ENCODE measurements at regions not wholly inside any gene's neighbourhood (a gene's known extent, or its start where the extent isn't known, plus 50 kb on each side); places are given as distances from the start of the nearest gene placed in this dataset.

DNA sequence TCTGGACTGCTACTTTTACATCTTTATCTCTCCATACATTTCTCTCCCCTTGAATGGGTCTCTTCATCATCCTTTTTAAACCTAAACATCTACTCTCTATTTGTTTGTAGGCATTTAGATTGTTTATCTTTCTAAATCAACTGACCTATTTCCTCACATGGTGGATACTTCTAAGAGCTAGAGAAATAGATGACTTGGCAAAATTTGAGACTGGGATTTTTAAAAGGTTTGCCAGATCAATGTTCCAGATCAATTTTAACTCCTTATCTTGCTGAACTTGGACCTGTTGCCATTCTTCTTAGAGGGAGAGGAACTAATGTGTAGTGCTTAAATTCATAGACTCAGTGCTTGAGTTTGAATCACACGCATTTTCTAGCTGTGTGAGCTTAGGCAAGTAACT, 144.2 kb upstream of the STEAP4 start (continued):
- TF ChIP-seq, protein P1, sequence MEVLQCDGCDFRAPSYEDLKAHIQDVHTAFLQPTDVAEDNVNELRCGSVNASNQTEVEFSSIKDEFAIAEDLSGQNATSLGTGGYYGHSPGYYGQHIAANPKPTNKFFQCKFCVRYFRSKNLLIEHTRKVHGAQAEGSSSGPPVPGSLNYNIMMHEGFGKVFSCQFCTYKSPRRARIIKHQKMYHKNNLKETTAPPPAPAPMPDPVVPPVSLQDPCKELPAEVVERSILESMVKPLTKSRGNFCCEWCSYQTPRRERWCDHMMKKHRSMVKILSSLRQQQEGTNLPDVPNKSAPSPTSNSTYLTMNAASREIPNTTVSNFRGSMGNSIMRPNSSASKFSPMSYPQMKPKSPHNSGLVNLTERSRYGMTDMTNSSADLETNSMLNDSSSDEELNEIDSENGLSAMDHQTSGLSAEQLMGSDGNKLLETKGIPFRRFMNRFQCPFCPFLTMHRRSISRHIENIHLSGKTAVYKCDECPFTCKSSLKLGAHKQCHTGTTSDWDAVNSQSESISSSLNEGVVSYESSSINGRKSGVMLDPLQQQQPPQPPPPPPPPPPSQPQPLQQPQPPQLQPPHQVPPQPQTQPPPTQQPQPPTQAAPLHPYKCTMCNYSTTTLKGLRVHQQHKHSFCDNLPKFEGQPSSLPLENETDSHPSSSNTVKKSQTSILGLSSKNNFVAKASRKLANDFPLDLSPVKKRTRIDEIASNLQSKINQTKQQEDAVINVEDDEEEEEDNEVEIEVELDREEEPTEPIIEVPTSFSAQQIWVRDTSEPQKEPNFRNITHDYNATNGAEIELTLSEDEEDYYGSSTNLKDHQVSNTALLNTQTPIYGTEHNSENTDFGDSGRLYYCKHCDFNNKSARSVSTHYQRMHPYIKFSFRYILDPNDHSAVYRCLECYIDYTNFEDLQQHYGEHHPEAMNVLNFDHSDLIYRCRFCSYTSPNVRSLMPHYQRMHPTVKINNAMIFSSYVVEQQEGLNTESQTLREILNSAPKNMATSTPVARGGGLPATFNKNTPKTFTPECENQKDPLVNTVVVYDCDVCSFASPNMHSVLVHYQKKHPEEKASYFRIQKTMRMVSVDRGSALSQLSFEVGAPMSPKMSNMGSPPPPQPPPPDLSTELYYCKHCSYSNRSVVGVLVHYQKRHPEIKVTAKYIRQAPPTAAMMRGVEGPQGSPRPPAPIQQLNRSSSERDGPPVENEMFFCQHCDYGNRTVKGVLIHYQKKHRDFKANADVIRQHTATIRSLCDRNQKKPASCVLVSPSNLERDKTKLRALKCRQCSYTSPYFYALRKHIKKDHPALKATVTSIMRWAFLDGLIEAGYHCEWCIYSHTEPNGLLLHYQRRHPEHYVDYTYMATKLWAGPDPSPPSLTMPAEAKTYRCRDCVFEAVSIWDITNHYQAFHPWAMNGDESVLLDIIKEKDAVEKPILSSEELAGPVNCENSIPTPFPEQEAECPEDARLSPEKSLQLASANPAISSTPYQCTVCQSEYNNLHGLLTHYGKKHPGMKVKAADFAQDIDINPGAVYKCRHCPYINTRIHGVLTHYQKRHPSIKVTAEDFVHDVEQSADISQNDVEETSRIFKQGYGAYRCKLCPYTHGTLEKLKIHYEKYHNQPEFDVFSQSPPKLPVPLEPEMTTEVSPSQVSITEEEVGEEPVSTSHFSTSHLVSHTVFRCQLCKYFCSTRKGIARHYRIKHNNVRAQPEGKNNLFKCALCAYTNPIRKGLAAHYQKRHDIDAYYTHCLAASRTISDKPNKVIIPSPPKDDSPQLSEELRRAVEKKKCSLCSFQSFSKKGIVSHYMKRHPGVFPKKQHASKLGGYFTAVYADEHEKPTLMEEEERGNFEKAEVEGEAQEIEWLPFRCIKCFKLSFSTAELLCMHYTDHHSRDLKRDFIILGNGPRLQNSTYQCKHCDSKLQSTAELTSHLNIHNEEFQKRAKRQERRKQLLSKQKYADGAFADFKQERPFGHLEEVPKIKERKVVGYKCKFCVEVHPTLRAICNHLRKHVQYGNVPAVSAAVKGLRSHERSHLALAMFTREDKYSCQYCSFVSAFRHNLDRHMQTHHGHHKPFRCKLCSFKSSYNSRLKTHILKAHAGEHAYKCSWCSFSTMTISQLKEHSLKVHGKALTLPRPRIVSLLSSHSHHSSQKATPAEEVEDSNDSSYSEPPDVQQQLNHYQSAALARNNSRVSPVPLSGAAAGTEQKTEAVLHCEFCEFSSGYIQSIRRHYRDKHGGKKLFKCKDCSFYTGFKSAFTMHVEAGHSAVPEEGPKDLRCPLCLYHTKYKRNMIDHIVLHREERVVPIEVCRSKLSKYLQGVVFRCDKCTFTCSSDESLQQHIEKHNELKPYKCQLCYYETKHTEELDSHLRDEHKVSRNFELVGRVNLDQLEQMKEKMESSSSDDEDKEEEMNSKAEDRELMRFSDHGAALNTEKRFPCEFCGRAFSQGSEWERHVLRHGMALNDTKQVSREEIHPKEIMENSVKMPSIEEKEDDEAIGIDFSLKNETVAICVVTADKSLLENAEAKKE (CRISPR knock-in tag; IDR thresholded peaks at IDR 0.05) = no peak
- no peak for TF ChIP-seq ZNF331 (CRISPR knock-in tag; IDR thresholded peaks at IDR 0.05; ENCODE audit: low read depth)
- no peak for TF ChIP-seq CREB1 (CRISPR knock-in tag; IDR thresholded peaks at IDR 0.05; ENCODE audit: low read depth)
- TF ChIP-seq EZH2 (IDR thresholded peaks at IDR 0.05; ENCODE audit: low read depth, unreplicated experiment) = no peak

DNA sequence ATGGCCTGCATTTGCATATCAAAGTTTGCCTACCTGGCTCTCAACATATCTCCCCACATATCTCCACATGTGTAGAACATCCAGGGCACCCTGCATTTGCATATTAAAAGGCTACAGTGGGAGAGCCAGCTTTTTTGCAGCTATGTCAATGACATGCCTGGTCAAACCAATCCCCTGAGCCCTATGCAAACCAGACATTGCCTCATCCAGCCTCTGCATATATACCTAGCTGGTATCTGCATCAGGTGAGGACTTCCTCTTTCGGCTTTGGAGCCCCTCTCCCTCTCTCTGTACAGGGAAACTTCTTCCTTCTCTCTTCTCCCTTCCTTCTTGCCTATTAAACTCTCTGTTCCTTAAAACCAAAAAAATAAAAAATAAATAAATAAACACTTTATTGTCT, 142.7 kb upstream of the STEAP4 start:
- H3K4me3 Mint-ChIP-seq = no peak overlapping the region
- Histone ChIP-seq H3K27ac (ENCODE audit: low read depth) (no peak overlapping the region), H2AFZ (no peak overlapping the region), H4K20me1 (replicated peaks; ENCODE audit: insufficient read depth) (no peaks in the 10 kb centered on the region), H3K27me3 (ENCODE audit: insufficient read depth) (no peaks in the 10 kb centered on the region), H3F3A (replicated peaks; ENCODE audit: low read depth) (no peaks in the 10 kb centered on the region), H3K4me2 (no peak overlapping the region), H3K79me2 (replicated peaks; ENCODE audit: insufficient read depth) (no peaks in the 10 kb centered on the region), H3K4me1 (ENCODE audit: insufficient read depth) (peaks cover 18% of the 10 kb centered on the region), H3K36me3 (ENCODE audit: insufficient read depth) (no peaks in the 10 kb centered on the region), H3K4me3 (no peak overlapping the region), H3K9me2 (ENCODE audit: insufficient read depth) (peaks cover 14% of the 10 kb centered on the region)
- no peaks in the 10 kb centered on the region for H3K9me3 Mint-ChIP-seq
- H3K36me3 Mint-ChIP-seq (ENCODE audit: low read depth) = no peaks in the 10 kb centered on the region
- peaks cover 19% of the 10 kb centered on the region for H3K4me1 Mint-ChIP-seq
- no peak for ATAC-seq
- H3K27me3 Mint-ChIP-seq (ENCODE audit: insufficient read depth, low read depth, poor library complexity) = no peaks in the 10 kb centered on the region
- no peak for DNase-seq (ENCODE audit: low spot score)
- H3K27ac Mint-ChIP-seq = no peak overlapping the region
- TF ChIP-seq POLR2AphosphoS5 (IDR thresholded peaks at IDR 0.05; ENCODE audit: low read depth) = no peak
- TF ChIP-seq REST (IDR thresholded peaks at IDR 0.05; ENCODE audit: unreplicated experiment) = no peak
- no peak for TF ChIP-seq EZH2phosphoT487 (IDR thresholded peaks at IDR 0.05; ENCODE audit: unreplicated experiment)
- TF ChIP-seq STAT1 (IDR thresholded peaks at IDR 0.05; ENCODE audit: unreplicated experiment) = no peak
